Transverse colon (tissue), 4 donors: ENCODE measurements at regions not wholly inside any gene's neighbourhood (a gene's known extent, or its start where the extent isn't known, plus 50 kb on each side); places are given as distances from the start of the nearest gene placed in this dataset.

Experiments used
- DNase-seq: peaks from one replicate; pipeline ENCODE4 v3.0.0-alpha.2; 2019
- H3K27ac ChIP-seq, 4 donors: fragments of 200-600 bp; sonication (generic); 2 replicates each; pipeline ENCODE4 v1.5.1; 2016 to 2018; ENCODE audit warnings: inconsistent platforms in 4 of 4
- H3K27me3 ChIP-seq: fragments of 200-600 bp; sonication (generic); 2 replicates; pipeline ENCODE4 v1.5.1; 2017; ENCODE audit warnings: inconsistent platforms
- H3K36me3 ChIP-seq, 4 donors: fragments of 200-600 bp; sonication (generic); 2 replicates each; pipeline ENCODE4 v1.5.1; 2017 to 2019; ENCODE audit warnings: inconsistent platforms in 4 of 4
- H3K4me1 ChIP-seq, 4 donors: fragments of 200-600 bp; sonication (generic); 2 replicates each; pipeline ENCODE4 v1.5.1; 2017 to 2020; ENCODE audit warnings: inconsistent platforms in 4 of 4
- H3K4me3 ChIP-seq, 4 donors: fragments of 200-600 bp; sonication (generic); 1 replicate in 1 of 4; 2 replicates in 3 of 4; pipeline versions ENCODE4 v1.5.1 to v1.6.1; 2017 to 2019; ENCODE audit warnings: inconsistent platforms in 4 of 4
- H3K9me3 ChIP-seq, 2 donors: fragments of 200-600 bp; sonication (generic); 2 replicates each; pipeline ENCODE4 v1.5.1; 2017 to 2019; ENCODE audit warnings: inconsistent platforms in 2 of 2
- CTCF ChIP-seq, 5 experiments: fragments of 200-600 bp in 3 of 5; fragments of 450-650 bp in 2 of 5; sonication (generic) in 3 of 5; IDR thresholded peaks; 1 replicate in 2 of 5; 2 replicates in 3 of 5; pipeline ENCODE4 v1.5.1; 2016 to 2017; ENCODE audit warnings: antibody characterized with exemption in 5 of 5, inconsistent platforms in 3 of 5, mild to moderate bottlenecking in 2 of 5, moderate library complexity in 1 of 5
- EP300 ChIP-seq: sonication (generic); formaldehyde crosslinking; IDR thresholded peaks from one replicate; pipeline ENCODE4 v1.6.1; 2017; ENCODE audit warnings: antibody characterized with exemption, low read depth
- POLR2A ChIP-seq: fragments of 450-650 bp; IDR thresholded peaks from one replicate; pipeline ENCODE4 v1.6.1; 2016; ENCODE audit warnings: antibody characterized with exemption, mild to moderate bottlenecking, moderate library complexity
- POLR2AphosphoS5 ChIP-seq, 3 donors: sonication (generic); formaldehyde crosslinking; IDR thresholded peaks; one replicate each; pipeline ENCODE4 v1.6.1; 2016; ENCODE audit warnings: antibody characterized with exemption in 3 of 3
- WGBS, 2 donors: methylation state at CpG; one replicate each; pipeline ENCODE4 v1.1.5; 2018; ENCODE audit warnings: low coverage in 1 of 2; 5-methylcytosine and 5-hydroxymethylcytosine counted together
- in situ Hi-C, 4 donors: fragments of 200-750 bp; cut with MboI; loops; one replicate each; pipeline versions ENCODE4 v1.15.0 to v1.15.1; 2017; ENCODE audit warnings: low sequenced_read_pairs in 3 of 4, low pct_ligation_motif_present in 1 of 4, low pct_unique_long_range_greater_than_20kb in 1 of 4
- intact Hi-C: fragments of 100-400 bp; cut with DNase I; formaldehyde crosslinking; loops from one replicate; pipeline ENCODE4 v1.15.1; 2023; ENCODE audit warnings: low total_unique reads

- Histone ChIP-seq H3K4me3 (no peak overlapping the region), H3K36me3 (no peaks in the 10 kb centered on the region), H3K9me3 (no peaks in the 10 kb centered on the region), H3K4me1 (no peaks in the 10 kb centered on the region), H3K27me3 (no peaks in the 10 kb centered on the region), H3K27ac (no peak overlapping the region)
- WGBS, 2 donors = 77 to 78% methylated on average over 4 to 5 of the region's 5 CpGs
- intact Hi-C loops (no loop called here), in situ Hi-C loops (no loop called here)
- TF ChIP-seq CTCF (IDR thresholded peaks at IDR 0.05) (no peak), POLR2AphosphoS5 (IDR thresholded peaks at IDR 0.05) (no peak), EP300 (no peak), POLR2A (no peak)
- DNase-seq = no peak
These were observed 238.6 kb downstream of the POU4F1 start for GRCh38 chr13:78364711-78365110.

GRCh38 chr13:78341032-78341431 lies 262.3 kb downstream of the POU4F1 start:
- no peak for DNase-seq
- no peaks in the 10 kb centered on the region for H3K27me3 ChIP-seq
- H3K36me3 ChIP-seq = no peaks in the 10 kb centered on the region
- H3K4me3 ChIP-seq = no peak overlapping the region
- no peak for TF ChIP-seq POLR2A
- TF ChIP-seq POLR2AphosphoS5 (IDR thresholded peaks at IDR 0.05) = no peak
- no peak for TF ChIP-seq CTCF (IDR thresholded peaks at IDR 0.05)
- TF ChIP-seq EP300 = no peak
- 49 to 57% methylated on average over 2 of the region's 2 CpGs for WGBS, 2 donors
- in situ Hi-C loops = no loop called here
- H3K27ac ChIP-seq = no peak overlapping the region
- no peaks in the 10 kb centered on the region for H3K4me1 ChIP-seq
- no peaks in the 10 kb centered on the region for H3K9me3 ChIP-seq
- intact Hi-C loops = no loop called here

GRCh38 chr13:78339927-78340326 lies 263.4 kb downstream of the POU4F1 start:
- in situ Hi-C loops (no loop called here), intact Hi-C loops (no loop called here)
- whole genome bisulfite sequencing, 2 donors = 62 to 70% methylated on average over 2 of the region's 2 CpGs
- H3K9me3 ChIP-seq = no peaks in the 10 kb centered on the region
- H3K27ac ChIP-seq = no peak overlapping the region
- no peaks in the 10 kb centered on the region for H3K36me3 ChIP-seq
- no peak for DNase-seq
- TF ChIP-seq EP300 = no peak
- TF ChIP-seq CTCF (IDR thresholded peaks at IDR 0.05) = no peak
- TF ChIP-seq POLR2A = no peak
- no peak for TF ChIP-seq POLR2AphosphoS5 (IDR thresholded peaks at IDR 0.05)
- H3K27me3 ChIP-seq = no peaks in the 10 kb centered on the region
- no peak overlapping the region for H3K4me3 ChIP-seq
- no peaks in the 10 kb centered on the region for H3K4me1 ChIP-seq

- H3K9me3 ChIP-seq = no peaks in the 10 kb centered on the region
- H3K27me3 ChIP-seq = no peaks in the 10 kb centered on the region
- in situ Hi-C loops (no loop called here), intact Hi-C loops (no loop called here)
- H3K4me1 ChIP-seq = no peaks in the 10 kb centered on the region
- no peak overlapping the region for H3K27ac ChIP-seq
- H3K4me3 ChIP-seq = no peak overlapping the region
- WGBS, 2 donors = 65 to 66% methylated on average over 7 of the region's 7 CpGs
- DNase-seq = no peak
- H3K36me3 ChIP-seq = no peaks in the 10 kb centered on the region
- TF ChIP-seq CTCF (IDR thresholded peaks at IDR 0.05) (no peak), POLR2A (no peak), EP300 (no peak), POLR2AphosphoS5 (IDR thresholded peaks at IDR 0.05) (no peak)
These were observed 269.3 kb downstream of the POU4F1 start for GRCh38 chr13:78334059-78334458.
